Vagina (tissue), 2 donors: ENCODE measurements at regions not wholly inside any gene's neighbourhood (a gene's known extent, or its start where the extent isn't known, plus 50 kb on each side); places are given as distances from the start of the nearest gene placed in this dataset.
A peak's percentile ranks its signal among the peaks of the same experiment; 100 is the strongest.

ENCODE experiments used
- DNase-seq, 2 donors: peaks; one replicate each; pipeline ENCODE4 v3.0.0-alpha.2; 2017; ENCODE audit errors: extremely low spot score in 2 of 2
- H3K27ac ChIP-seq: fragments of 200-600 bp; sonication (generic); one replicate; pipeline ENCODE4 v1.5.1; 2019
- H3K27me3 ChIP-seq: fragments of 200-600 bp; sonication (generic); one replicate; pipeline ENCODE4 v1.5.1; 2019
- H3K36me3 ChIP-seq, 2 donors: fragments of 200-600 bp; sonication (generic); one replicate each; pipeline ENCODE4 v1.5.1; 2017 to 2019
- H3K4me1 ChIP-seq: fragments of 200-600 bp; sonication (generic); one replicate; pipeline ENCODE4 v1.5.1; 2019
- H3K4me3 ChIP-seq, 2 donors: fragments of 200-600 bp; sonication (generic); 1 replicate in 1 of 2; 2 replicates in 1 of 2; pipeline ENCODE4 v1.5.1; 2016 to 2019
- H3K9me3 ChIP-seq: fragments of 200-600 bp; sonication (generic); one replicate; pipeline ENCODE4 v1.5.1; 2019
- CTCF ChIP-seq, 3 experiments: fragments of 450-650 bp in 2 of 3; fragments of 200-600 bp in 1 of 3; sonication (generic) in 1 of 3; IDR thresholded peaks; one replicate each; pipeline ENCODE4 v1.5.1; 2017 to 2019; ENCODE audit warnings: antibody characterized with exemption in 3 of 3, mild to moderate bottlenecking in 2 of 3, moderate library complexity in 2 of 3
- POLR2A ChIP-seq, 2 donors: fragments of 450-650 bp; IDR thresholded peaks; one replicate each; pipeline ENCODE4 v1.6.1; 2017; ENCODE audit warnings: antibody characterized with exemption in 2 of 2, mild to moderate bottlenecking in 2 of 2, moderate library complexity in 2 of 2
- POLR2AphosphoS5 ChIP-seq, 2 donors: sonication (generic); formaldehyde crosslinking; IDR thresholded peaks; one replicate each; pipeline ENCODE4 v1.9.0; 2017; ENCODE audit warnings: antibody characterized with exemption in 2 of 2, mild to moderate bottlenecking in 2 of 2, low read depth in 1 of 2; ENCODE audit not compliant: insufficient read depth in 1 of 2
- intact Hi-C: fragments of 100-400 bp; cut with DNase I; formaldehyde crosslinking; loops from one replicate; pipeline ENCODE4 v1.15.1; 2023

- intact Hi-C loops: no loop called here
- TF ChIP-seq POLR2AphosphoS5 (IDR thresholded peaks at IDR 0.05; ENCODE audit: insufficient read depth in 1 of 2, low read depth in 1 of 2): no peak
- Histone ChIP-seq H3K9me3 (no peaks in the 10 kb centered on the region), H3K4me1 (peaks cover 17% of the 10 kb centered on the region), H3K27me3 (no peaks in the 10 kb centered on the region), H3K27ac (no peak overlapping the region), H3K4me3 (no peak overlapping the region), H3K36me3 (no peaks in the 10 kb centered on the region)
- DNase-seq: no peak
These were observed 509.6 kb downstream of the MED13L start for GRCh38 chr12:115767916-115768315.

GRCh38 chr12:115763982-115764621 lies 513.4 kb downstream of the MED13L start:
- H3K9me3 ChIP-seq: no peaks in the 10 kb centered on the region
- intact Hi-C loops: no loop called here
- TF ChIP-seq CTCF (IDR thresholded peaks at IDR 0.05) (no peak), POLR2AphosphoS5 (IDR thresholded peaks at IDR 0.05; ENCODE audit: insufficient read depth in 1 of 2, low read depth in 1 of 2) (no peak), POLR2A (IDR thresholded peaks at IDR 0.05) (no peak)
- H3K4me3 ChIP-seq: no peak overlapping the region
- H3K27me3 ChIP-seq: no peaks in the 10 kb centered on the region
- H3K4me1 ChIP-seq: peaks cover 28% of the 10 kb centered on the region
- H3K36me3 ChIP-seq: no peaks in the 10 kb centered on the region
- H3K27ac ChIP-seq: no peak overlapping the region
- DNase-seq: no peak

- Histone ChIP-seq H3K36me3 (no peaks in the 10 kb centered on the region), H3K4me1 (peaks cover 28% of the 10 kb centered on the region), H3K27me3 (no peaks in the 10 kb centered on the region), H3K27ac (peak overlapping the region; percentile 94), H3K9me3 (no peaks in the 10 kb centered on the region), H3K4me3 (no peak overlapping the region)
- intact Hi-C loops: no loop called here
- TF ChIP-seq CTCF (IDR thresholded peaks at IDR 0.05): no peak
- TF ChIP-seq POLR2AphosphoS5 (IDR thresholded peaks at IDR 0.05; ENCODE audit: insufficient read depth in 1 of 2, low read depth in 1 of 2): no peak
- no peak for TF ChIP-seq POLR2A (IDR thresholded peaks at IDR 0.05)
- DNase-seq: no peak
These were observed 514.1 kb downstream of the MED13L start for GRCh38 chr12:115763376-115763775.

GRCh38 chr12:115762936-115763335 lies 514.6 kb downstream of the MED13L start:
- peak overlapping the region; percentile 94 for H3K27ac ChIP-seq
- no peaks in the 10 kb centered on the region for H3K27me3 ChIP-seq
- H3K36me3 ChIP-seq: no peaks in the 10 kb centered on the region
- intact Hi-C loops: loop anchor here (1.0 kb wide), 1 partner anchor 16 kb away; no protein-coding TSS in a partner anchor
- no peaks in the 10 kb centered on the region for H3K9me3 ChIP-seq
- H3K4me1 ChIP-seq: peaks cover 28% of the 10 kb centered on the region
- H3K4me3 ChIP-seq: no peak overlapping the region
- no peak for DNase-seq
- TF ChIP-seq POLR2A (IDR thresholded peaks at IDR 0.05) (no peak), CTCF (IDR thresholded peaks at IDR 0.05) (no peak), POLR2AphosphoS5 (IDR thresholded peaks at IDR 0.05; ENCODE audit: insufficient read depth in 1 of 2, low read depth in 1 of 2) (no peak)

- Histone ChIP-seq H3K27ac (peak overlapping the region; percentile 94), H3K9me3 (no peaks in the 10 kb centered on the region), H3K27me3 (no peaks in the 10 kb centered on the region), H3K4me3 (no peak overlapping the region), H3K36me3 (no peaks in the 10 kb centered on the region), H3K4me1 (peaks cover 28% of the 10 kb centered on the region)
- intact Hi-C loops: loop anchor here (1.0 kb wide), 1 partner anchor 18 kb away; no protein-coding TSS in a partner anchor
- no peak for DNase-seq
- no peak for TF ChIP-seq POLR2AphosphoS5 (IDR thresholded peaks at IDR 0.05; ENCODE audit: insufficient read depth in 1 of 2, low read depth in 1 of 2)
- no peak for TF ChIP-seq POLR2A (IDR thresholded peaks at IDR 0.05)
- TF ChIP-seq CTCF (IDR thresholded peaks at IDR 0.05): no peak
These were observed 515.7 kb downstream of the MED13L start for GRCh38 chr12:115761784-115762183.
